Endothelial cell of hepatic sinusoid (primary cell): ENCODE measurements at regions not wholly inside any gene's neighbourhood (a gene's known extent, or its start where the extent isn't known, plus 50 kb on each side); places are given as distances from the start of the nearest gene placed in this dataset.

Experiments used
- in situ Hi-C: cut with HindIII; loops from 2 replicates; pipeline ENCODE4 v1.10.0; 2017; ENCODE audit warnings: low sequenced_read_pairs

GRCh38 chr2:59711121-59711520 is 842.3 kb downstream of the BCL11A start:
- in situ Hi-C loops = no loop called here

DNA sequence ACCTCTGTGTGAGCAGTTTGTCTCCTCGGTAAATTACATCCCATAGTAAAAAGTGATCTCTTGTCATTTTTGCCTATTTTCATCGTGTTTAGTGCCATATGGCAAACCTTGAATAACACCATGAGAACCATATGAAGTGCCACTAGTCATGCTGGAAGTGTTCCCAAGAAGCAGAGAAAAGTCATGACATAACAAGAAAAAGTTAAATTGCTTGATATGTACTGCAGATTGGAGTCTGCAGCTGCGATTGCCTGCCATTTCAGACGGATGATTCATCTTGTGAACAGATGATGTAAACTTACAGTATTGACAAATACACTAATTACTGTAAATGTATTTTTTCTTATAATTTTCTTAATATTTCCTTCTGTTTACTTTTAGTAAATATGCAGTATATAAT is 846.7 kb downstream of the BCL11A start:
- in situ Hi-C loops = no loop called here

DNA sequence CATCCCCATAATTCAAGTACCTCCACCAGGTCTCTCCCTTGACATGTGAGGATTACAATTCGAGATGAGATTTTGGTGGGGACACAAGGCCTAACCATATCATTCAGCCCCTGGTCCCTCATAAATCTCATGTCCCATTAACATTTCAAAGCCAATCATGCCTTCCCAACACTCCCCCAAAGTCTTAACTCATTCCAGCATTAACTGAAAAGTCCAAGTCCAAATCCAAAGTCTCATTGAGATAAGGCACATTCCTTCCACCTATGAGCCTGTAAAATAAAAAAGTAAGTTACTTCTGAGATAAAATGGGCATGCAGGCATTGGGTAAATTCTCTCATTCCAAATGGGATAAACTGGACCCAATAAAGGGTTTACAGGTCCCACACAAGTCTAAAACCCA is 849.7 kb downstream of the BCL11A start:
- in situ Hi-C loops = no loop called here

GRCh38 chr2:59702026-59702425 is 851.4 kb downstream of the BCL11A start:
- in situ Hi-C loops = no loop called here

DNA sequence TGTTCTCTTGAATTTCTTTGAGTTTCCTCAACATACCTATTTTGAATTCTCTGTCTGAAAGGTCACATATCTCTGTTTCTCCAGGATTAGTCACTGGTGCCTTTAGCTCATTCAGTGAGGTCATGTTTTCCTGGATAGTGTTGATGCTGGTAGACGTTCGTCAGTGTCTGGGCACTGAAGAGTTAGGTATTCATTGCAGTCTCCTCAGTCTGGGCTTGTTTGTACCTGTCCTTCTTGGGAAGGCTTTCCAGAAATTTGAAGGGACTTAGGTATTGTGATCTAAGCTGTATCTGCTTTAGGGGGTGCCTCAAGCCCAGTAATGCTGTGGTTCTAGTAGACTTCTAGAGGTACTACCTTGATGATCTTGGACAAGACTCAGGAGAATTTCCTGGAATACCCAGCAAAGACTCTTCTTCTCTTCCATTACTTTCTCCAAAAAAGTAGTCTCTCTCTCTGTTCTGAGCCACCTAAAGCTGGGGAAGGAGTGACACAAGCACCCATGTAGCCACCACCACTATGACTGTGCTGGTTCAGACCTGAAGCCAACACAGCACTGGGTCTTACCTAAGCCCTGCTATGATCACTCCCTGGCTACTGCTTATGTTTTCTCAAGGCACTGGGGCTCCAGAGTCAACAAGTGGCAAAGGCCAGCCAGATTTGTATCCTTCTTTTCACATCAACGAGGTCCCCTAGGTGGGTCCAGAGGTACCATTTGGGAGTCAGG is 852.0 kb downstream of the BCL11A start:
- in situ Hi-C loops = no loop called here

GRCh38 chr2:59694176-59694575 is 859.3 kb downstream of the BCL11A start:
- in situ Hi-C loops = no loop called here

DNA sequence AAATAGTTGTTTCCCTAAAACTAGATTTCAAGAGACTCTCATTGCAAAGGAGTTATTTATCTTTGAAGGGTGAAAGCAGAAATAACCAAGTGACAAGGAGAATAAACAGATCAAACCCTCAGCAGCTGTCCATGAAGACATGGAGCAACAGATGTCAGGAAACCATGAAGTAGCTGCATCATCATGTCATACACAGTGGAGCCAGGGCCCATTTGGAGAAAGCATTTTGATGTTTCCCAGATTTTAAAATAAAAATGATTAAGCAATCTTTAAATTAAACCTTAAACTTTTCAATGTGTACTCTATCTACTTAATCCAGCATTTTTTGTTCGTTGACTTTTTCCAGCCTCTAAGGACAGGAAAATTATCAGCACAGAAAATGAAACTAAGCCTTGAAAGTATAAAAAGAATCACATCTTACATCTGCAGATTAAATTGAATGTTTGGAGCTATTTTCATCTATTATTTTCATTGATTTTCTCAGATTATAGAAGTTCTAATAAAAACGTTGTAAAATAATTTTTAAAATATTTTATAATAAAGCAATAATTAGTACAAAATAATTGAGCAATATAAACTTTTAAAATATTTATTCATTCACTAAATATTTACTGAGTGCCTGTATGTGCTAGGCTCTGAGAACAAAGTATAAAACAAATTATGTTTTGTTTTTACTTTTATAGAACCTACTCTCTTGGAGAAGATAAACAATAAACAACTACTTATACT is 860.1 kb downstream of the BCL11A start:
- in situ Hi-C loops = no loop called here

DNA sequence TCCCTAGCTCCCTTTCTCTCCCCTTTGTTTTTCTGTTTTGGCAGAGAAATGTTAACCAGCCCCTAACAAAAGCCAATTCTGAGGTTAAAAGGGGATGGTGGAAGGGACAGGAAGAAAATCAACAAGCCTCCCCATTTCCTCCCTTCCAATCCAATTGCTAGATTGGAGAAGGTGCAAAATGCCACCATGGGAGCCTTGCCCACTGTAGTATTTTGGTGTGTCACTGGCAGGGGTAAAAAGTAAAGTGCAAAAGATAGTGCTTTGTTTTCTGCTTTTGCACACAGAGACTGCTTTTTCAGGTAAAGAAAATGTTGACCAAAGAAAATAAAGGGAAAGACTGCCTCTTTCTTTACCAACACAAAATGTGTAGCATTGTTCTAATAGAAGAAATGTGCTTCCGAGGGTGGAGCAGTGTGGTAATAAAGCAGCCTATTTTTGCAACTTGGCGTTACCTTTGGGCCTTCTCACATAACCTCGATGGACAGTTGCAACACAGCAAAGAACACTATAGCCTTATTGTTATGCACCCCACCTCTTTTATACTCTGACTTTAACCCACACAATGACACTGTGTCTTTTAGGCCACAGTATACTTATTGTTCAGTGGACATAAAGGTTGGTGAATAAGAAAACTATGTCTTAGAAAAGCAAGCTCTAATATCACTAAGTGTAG is 861.8 kb downstream of the BCL11A start:
- in situ Hi-C loops = no loop called here

DNA sequence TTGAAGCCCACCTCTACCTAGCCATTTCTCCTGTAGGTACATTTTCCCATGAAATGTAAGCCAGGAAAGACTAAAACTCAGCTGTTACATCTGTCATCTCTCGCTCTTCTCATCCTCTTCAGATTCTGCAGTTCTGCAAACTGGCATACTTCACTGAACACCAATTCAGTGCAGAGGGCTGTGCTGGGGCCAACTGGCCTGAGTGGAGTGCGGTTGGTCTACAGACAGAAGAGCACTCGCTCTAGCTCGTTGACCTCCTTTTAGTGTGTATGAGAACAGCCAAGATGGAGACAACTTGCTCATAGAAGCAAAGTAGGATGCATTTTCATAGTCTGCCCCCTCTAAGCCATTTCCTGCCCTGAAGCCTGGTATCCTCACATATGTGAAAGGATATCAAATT is 862.6 kb downstream of the BCL11A start:
- in situ Hi-C loops = no loop called here

- in situ Hi-C loops = no loop called here
These were observed 868.7 kb downstream of the BCL11A start for GRCh38 chr2:59684771-59685166.

DNA sequence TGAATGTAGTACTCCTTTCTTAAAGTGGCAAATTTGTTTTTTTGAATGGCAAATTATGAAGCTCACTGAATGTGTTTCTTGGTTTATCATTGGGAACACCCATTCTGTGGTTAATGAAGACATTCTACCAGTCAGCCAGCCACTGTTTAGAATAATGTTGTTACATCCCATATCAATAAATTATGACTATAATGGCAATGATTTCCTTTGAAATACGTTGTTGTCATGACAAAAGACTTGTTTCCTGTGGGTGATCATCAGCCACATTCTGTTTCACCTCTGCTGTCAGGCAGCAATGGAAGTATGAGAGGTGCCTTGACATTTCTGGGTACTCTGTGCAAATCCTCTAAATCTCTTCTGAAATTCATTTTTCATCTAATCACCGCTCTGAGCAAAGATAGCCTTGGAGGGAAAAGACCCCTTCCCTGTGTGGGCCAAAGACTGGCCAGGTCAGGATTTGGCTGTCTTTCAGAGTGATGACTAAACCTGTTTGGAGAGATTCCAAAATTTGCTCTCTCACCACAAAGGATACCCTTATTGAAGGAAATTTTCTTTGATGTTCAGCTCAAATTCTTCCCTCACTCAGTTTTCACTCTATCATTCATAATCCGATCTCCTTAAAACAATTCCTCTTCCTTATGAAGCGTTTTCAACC is 869.2 kb downstream of the BCL11A start:
- in situ Hi-C loops = no loop called here

DNA sequence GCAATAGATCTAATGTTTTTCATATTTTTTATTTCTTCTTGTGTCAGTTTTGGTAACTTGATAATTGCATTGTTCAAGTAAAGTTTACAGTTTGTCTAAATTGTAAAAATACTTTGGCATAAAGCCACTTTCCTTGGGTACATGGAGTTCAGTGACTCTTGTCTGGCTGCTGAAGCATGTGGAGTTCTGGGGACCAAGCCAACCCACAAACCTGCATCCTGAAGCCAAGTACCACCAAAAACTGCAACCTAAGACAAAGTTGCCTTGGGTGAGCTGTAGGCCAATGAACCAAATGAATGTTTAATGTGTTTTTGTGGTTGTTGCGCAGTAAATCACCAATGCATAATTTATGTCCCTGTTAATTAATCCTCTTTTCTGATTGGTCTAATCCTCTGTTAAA is 872.6 kb downstream of the BCL11A start:
- in situ Hi-C loops = no loop called here

GRCh38 chr2:59677158-59677557 is 876.3 kb downstream of the BCL11A start:
- in situ Hi-C loops = no loop called here

GRCh38 chr2:59674100-59674499 is 879.4 kb downstream of the BCL11A start:
- in situ Hi-C loops = no loop called here

- in situ Hi-C loops = no loop called here
These were observed 888.4 kb downstream of the BCL11A start for GRCh38 chr2:59665021-59665420.

GRCh38 chr2:59662127-59662861 is 891.2 kb downstream of the BCL11A start:
- in situ Hi-C loops = no loop called here

DNA sequence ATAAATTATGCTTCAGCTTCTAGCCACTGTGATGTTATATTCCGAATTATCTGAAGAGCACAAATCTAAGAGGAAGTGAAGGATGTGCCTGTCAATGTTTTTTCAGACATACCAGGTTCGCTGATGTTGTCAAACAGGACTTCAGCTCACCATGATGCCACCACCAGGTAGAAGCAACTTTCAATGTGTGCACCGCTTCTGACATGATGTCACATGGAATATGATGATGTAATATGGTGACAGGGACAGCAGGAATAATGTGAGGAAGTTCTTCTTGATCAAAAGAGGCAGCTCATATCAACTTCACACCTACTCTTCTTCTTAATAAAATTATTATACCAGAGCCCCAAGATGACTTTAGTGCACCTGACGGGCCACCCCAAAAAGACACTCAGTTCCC is 893.2 kb downstream of the BCL11A start:
- in situ Hi-C loops = no loop called here

DNA sequence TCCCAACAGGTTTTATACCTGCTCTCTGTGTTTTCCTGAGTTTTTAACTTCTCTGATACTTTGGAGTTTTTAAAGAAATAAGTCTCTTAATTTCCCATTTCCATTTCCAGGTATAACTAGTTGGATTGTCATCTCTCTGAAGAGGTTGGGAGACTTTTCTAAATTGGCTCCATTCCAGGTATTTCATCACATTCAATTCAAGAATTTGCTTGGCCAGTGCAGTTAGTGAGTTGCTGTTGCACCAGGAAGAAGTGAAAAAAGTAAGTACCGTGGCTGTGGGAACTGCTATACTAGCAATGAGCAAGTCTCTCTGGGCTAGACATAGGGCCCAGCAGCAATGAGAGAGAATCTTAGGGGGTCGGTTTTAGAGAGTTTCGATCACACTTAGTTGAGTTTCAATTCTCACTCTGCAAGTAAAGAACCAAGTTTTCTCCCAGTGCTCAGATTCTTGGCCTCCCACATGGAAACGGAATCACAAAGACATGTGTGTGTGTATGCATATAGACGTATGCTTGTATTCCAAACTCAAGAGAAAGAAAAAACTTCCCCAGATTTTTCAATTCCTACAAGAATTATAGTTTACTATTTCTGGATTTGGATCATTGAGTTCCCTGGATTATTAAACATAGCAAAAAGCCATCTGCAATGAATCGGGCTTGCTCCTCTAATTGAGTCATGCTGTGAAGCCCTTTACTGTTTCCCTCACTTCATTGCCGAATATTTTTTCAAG is 894.4 kb downstream of the BCL11A start:
- in situ Hi-C loops = no loop called here

DNA sequence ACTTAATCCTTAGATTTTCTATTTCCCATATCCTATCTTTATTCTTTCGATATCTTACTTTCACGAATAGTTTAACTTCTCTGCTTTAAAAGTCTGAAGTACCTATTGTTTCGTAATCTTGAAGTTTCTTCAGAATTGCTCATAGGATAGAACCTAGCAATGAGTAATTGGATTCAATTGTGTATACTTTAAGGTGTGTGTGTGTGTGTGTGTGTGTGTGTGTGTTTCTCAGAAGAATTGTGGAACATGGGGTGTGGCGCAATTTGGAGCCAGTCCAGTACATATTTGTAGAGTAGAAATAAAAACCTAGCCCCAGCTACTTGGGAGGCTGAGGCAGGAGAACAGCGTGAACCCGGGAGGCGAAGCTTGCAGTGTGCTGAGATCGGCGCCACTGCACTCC is 897.6 kb downstream of the BCL11A start:
- in situ Hi-C loops = no loop called here

- in situ Hi-C loops = no loop called here
These were observed 898.7 kb downstream of the BCL11A start for GRCh38 chr2:59654710-59655109.
